ENCODE measurements at regions not wholly inside any gene's neighbourhood (a gene's known extent, or its start where the extent isn't known, plus 50 kb on each side); places are given as distances from the start of the nearest gene placed in this dataset.

DNA sequence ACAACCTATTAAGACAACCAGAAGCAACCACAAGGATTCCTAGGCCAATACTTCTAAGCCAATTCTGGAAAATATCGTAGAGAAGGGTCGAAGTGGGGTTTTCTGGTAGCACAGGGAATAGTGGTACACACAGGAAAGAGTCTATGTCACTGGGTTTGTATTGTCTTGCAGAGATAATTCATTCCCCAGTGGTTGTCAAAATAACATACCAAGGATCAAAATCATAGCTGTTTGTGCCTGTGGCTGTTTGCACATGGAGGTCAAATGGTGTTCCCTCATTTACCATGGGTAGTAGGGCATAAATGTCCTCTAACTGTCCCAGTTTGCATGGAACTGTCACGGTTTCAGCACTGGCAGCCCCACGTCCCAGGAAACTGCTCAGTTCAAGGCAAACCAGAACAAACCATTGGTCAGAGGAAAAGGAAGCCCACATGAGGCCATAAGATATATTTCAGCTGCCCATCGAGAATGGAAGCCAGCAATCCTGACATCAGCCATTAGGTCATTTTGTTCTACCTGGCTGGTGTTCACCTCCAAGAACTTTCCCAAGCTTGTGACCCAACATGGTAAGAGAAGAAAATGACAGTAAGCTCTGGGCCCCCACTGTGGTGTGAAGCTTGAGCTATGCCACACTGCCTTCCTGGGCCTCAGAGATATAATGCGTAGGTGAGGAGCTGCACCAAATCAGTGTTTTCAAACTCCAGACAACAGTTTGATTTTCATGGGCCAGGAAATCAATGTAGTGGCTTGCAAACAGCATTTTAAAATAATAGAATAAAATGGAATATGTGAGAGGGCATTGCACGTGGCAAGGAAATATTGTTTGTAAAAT is 53.9 kb upstream of the NFE2L3 start:
- DNase-seq (ENCODE audit: low spot score) = no peak
- no peak for FAIRE-seq

DNA sequence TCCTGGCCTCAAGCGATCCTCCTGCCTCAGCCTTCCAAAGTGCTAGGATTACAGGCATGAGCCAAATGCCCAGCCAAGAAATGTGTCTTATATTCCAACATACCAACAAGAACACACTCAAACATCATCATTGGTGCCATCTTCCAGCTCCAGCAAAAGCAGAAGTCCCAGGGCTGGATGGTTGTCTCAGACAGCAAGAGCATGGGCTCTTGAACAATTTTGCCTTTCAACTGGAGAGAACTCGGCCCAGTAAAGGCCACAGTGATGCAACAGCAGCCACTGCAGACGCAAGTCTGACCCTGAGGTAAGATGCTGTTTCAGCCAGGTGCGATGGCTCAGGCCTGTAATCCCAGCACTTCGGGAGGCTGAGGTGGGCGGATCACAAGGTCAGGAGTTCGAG is 52.8 kb upstream of the NFE2L3 start:
- FAIRE-seq (no peak), DNase-seq (ENCODE audit: low spot score) (no peak)

DNA sequence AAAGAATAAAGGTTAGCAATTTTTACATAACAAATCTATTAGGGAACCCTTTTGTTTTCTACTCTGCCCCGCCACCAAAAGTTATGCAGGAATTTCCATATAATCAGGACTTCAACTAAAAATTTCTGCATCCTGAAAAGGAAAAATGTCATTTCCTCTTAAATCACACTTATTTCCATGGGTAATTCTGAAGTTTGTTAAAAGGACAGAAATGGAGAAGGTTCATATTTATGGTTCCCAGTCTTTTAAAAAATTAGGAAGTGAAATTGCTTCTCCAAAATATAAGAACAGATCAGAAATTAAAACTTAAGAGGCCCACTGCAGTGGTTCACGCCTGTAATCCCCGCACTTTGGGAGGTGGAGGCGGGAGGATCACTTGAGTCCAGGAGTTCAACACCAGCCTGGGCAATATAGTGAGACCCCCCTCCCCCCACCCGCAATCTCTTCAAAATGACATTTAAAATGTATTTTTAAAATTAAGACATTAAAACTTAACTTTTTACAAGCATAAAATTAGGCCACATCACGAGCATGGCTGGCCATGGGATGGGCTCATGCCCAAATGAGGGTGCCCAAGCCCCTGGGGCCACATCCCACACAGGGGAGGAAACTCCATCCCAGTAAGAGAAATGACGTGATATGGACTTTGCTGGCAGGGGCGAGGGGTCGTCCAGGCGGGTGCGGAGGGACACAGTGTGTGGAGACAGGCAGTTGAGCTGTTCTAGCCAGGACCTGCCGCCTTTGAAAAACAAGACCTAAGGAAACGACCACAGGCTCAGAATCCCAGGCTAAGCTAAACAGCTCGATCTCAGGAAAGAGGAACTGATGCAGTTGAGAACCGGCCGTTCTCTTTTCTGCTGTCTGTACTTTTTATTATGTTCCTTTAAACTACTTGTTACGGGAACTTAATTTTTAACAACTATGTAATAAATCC is 51.3 kb upstream of the NFE2L3 start:
- DNase-seq (ENCODE audit: low spot score) (no peak), FAIRE-seq (no peak)

DNA sequence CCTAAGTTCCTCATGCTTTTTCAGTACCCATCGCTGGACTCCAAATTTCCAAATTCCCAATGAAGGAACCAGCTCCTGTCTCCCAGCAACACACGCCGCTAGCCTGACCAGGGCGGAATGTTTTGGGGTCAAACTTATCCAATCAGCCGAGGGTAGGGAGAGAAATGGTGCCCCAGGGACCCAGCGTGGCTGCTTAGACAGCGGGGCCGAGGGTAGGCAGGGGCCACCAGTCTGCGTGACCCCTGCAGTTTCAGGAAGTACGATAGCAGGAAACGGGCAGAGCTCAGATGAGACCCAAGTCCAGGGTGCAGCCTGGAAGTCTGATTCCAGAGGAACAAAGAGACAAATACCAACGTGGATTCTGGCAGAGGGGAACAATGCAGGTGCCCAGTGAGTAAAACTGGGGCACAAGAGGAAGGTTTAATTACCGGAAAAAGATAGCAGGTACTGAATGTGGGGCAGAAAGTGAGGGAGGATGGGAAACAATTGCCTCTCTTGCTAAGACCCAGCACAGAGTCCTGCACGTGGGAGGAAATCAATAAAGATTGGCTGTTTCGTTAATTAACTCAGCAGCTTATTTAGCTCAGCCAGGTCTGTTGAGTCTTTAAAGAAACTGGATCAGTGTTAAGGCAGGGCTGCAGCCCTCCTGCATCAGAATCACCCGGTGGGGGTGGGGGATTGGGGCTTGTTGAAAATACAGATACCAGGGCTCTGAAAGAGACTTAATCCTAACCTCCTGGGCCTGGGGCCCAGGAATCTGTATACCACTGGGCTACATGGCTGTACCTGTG is 50.4 kb upstream of the NFE2L3 start:
- FAIRE-seq (no peak), DNase-seq (ENCODE audit: low spot score) (no peak)

DNA sequence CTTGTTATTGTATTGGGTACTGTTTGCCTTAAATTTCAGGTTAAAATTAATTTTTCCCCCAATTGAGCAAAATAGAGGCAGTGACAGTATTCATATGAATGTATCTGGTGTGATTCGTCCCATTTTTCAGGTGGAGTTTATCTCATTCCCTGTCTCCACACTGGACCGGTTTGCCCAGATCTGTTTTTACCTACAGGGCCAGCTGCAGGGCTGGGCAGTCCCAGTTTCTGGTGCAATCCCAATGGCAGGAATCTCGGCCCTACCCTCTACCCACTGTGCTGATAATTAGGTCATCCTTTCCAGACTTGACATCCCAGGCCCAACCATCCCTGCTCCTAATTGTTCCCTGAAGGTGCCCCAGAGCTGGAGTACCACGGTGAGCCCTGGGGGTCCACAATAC is 49.8 kb upstream of the NFE2L3 start:
- FAIRE-seq (no peak), DNase-seq (ENCODE audit: low spot score) (no peak)

Data from RCC 7860 (cell line).